ENCODE measurements at regions not wholly inside any gene's neighbourhood (a gene's known extent, or its start where the extent isn't known, plus 50 kb on each side); places are given as distances from the start of the nearest gene placed in this dataset.

- ChIA-PET CTCF (no interaction called here), POLR2A (no interaction called here)
- Mint-ChIP-seq H3K27me3 (no peaks in the 10 kb centered on the region), H3K4me1 (no peaks in the 10 kb centered on the region), H3K27ac (no peak overlapping the region), H3K9me3 (ENCODE audit: insufficient read depth) (peaks cover 10% of the 10 kb centered on the region), H3K4me3 (no peak overlapping the region)
- H3K79me2 ChIP-seq (ENCODE audit: control insufficient read depth, insufficient read depth, low read length), result no peaks in the 10 kb centered on the region
- intact Hi-C loops (cut with micrococcal nuclease), result no loop called here
- H3K36me3 ChIP-seq (replicated peaks in 1 of 2; ENCODE audit: control extremely low read depth in 1 of 2, control insufficient read depth in 1 of 2, extremely low read depth in 1 of 2, insufficient read depth in 2 of 2, low read length in 1 of 2), result no peaks in the 10 kb centered on the region
- H3K4me2 ChIP-seq (replicated peaks; ENCODE audit: low read depth, low read length, poor library complexity, severe bottlenecking), result no peak overlapping the region
- no peak overlapping the region for H3K27ac ChIP-seq (ENCODE audit: low read length in 2 of 2)
- no peak for ATAC-seq (ENCODE audit: low read depth)
- H3K27me3 ChIP-seq (replicated peaks in 1 of 4; ENCODE audit: control extremely low read depth in 1 of 4, control insufficient read depth in 3 of 4, insufficient read depth in 4 of 4, low read length in 3 of 4), result no peaks in the 10 kb centered on the region
- TF ChIP-seq EZH2 (IDR thresholded peaks at IDR 0.05; ENCODE audit: borderline replicate concordance, insufficient read depth, low read depth, low read length, poor library complexity, severe bottlenecking), result no peak
- TF ChIP-seq CTCF (IDR thresholded peaks at IDR 0.05), result no peak
- no CpG with 5 or more reads among the region's 1 CpG for WGBS (ENCODE audit: insufficient coverage)
- peaks cover 0 to 13% (median 12%) of the 10 kb centered on the region in 3 donors for H3K9me3 ChIP-seq (ENCODE audit: control extremely low read depth in 1 of 3, control insufficient read depth in 2 of 3, insufficient read depth in 1 of 3, low read length in 2 of 3)
- H3K4me3 ChIP-seq (ENCODE audit: control extremely low read depth in 1 of 5, extremely low read depth in 1 of 5, insufficient read depth in 1 of 5, low read depth in 2 of 5, low read length in 4 of 5), result no peak overlapping the region
- H3K4me1 ChIP-seq (ENCODE audit: control insufficient read depth in 2 of 2, insufficient read depth in 2 of 2, low read length in 2 of 2), result no peaks in the 10 kb centered on the region
- DNase-seq, result no peak
- no peak overlapping the region for H2AFZ ChIP-seq (ENCODE audit: insufficient read depth, low read depth, low read length, poor library complexity, severe bottlenecking)
- H3K9ac ChIP-seq (ENCODE audit: low read length), result no peak overlapping the region
- no peaks in the 10 kb centered on the region for H4K20me1 ChIP-seq (ENCODE audit: control insufficient read depth, insufficient read depth, low read length, poor library complexity, severe bottlenecking)
Observed at GRCh38 chr17:54046570-54046969, 223.8 kb downstream of the KIF2B start.

DNA sequence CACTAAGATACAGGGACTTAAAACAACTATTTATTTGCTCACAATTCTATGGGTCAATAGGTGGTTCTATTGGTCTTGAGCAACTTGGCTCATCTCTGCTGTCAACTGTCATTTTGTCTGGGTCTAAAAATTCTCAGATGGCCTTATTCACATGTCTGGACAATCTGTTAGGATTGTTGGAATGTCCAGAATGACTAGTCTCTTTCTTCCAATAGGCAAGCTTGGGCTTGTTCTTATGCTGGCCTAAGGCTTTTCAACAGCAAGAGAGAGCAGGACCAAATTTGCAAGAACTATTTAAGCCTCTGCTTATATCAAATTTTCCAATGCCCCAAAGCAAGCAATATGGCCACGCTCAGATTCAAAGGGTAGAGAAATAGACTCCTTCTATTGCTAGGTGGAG is 240.9 kb downstream of the KIF2B start:
- no peak overlapping the region for H3K27ac Mint-ChIP-seq
- ATAC-seq (ENCODE audit: low read depth), result no peak
- no peaks in the 10 kb centered on the region for H4K20me1 ChIP-seq (ENCODE audit: control insufficient read depth, insufficient read depth, low read length, poor library complexity, severe bottlenecking)
- H3K27me3 ChIP-seq (replicated peaks in 1 of 4; ENCODE audit: control extremely low read depth in 1 of 4, control insufficient read depth in 3 of 4, insufficient read depth in 4 of 4, low read length in 3 of 4), result no peaks in the 10 kb centered on the region
- ChIA-PET POLR2A (no interaction called here), CTCF (no interaction called here)
- H3K36me3 ChIP-seq (replicated peaks in 1 of 2; ENCODE audit: control extremely low read depth in 1 of 2, control insufficient read depth in 1 of 2, extremely low read depth in 1 of 2, insufficient read depth in 2 of 2, low read length in 1 of 2), result no peaks in the 10 kb centered on the region
- no peak overlapping the region for H2AFZ ChIP-seq (ENCODE audit: insufficient read depth, low read depth, low read length, poor library complexity, severe bottlenecking)
- no peaks in the 10 kb centered on the region for H3K27me3 Mint-ChIP-seq
- no peak overlapping the region for H3K4me3 Mint-ChIP-seq
- no peaks in the 10 kb centered on the region for H3K4me1 Mint-ChIP-seq
- TF ChIP-seq CTCF (IDR thresholded peaks at IDR 0.05) (no peak), EZH2 (IDR thresholded peaks at IDR 0.05; ENCODE audit: borderline replicate concordance, insufficient read depth, low read depth, low read length, poor library complexity, severe bottlenecking) (no peak)
- no peak for DNase-seq
- intact Hi-C loops (cut with micrococcal nuclease), result no loop called here
- WGBS (ENCODE audit: insufficient coverage), result no CpG with 5 or more reads among the region's 1 CpG
- peaks cover 3% of the 10 kb centered on the region for H3K9me3 Mint-ChIP-seq (ENCODE audit: insufficient read depth)
- H3K4me3 ChIP-seq (ENCODE audit: control extremely low read depth in 1 of 5, extremely low read depth in 1 of 5, insufficient read depth in 1 of 5, low read depth in 2 of 5, low read length in 4 of 5), result no peak overlapping the region
- H3K9me3 ChIP-seq (ENCODE audit: control extremely low read depth in 1 of 3, control insufficient read depth in 2 of 3, insufficient read depth in 1 of 3, low read length in 2 of 3), result no peaks in the 10 kb centered on the region
- H3K79me2 ChIP-seq (ENCODE audit: control insufficient read depth, insufficient read depth, low read length), result no peaks in the 10 kb centered on the region
- H3K4me2 ChIP-seq (replicated peaks; ENCODE audit: low read depth, low read length, poor library complexity, severe bottlenecking), result no peak overlapping the region
- no peaks in the 10 kb centered on the region for H3K4me1 ChIP-seq (ENCODE audit: control insufficient read depth in 2 of 2, insufficient read depth in 2 of 2, low read length in 2 of 2)
- no peak overlapping the region for H3K27ac ChIP-seq (ENCODE audit: low read length in 2 of 2)
- no peak overlapping the region for H3K9ac ChIP-seq (ENCODE audit: low read length)
